Type B pancreatic cell (in vitro differentiated cells): ENCODE measurements at regions not wholly inside any gene's neighbourhood (a gene's known extent, or its start where the extent isn't known, plus 50 kb on each side); places are given as distances from the start of the nearest gene placed in this dataset.
"Not testable (repeated sequence)": the region's sequence is repeated elsewhere in the genome, so short reads cannot be mapped to it uniquely, and the experiment has no call there.

Experiments used
- DNase-seq: peaks from one replicate; pipeline ENCODE4 v3.0.0; 2021; ENCODE audit warnings: mixed read lengths; ENCODE audit not compliant: unreplicated experiment; ENCODE audit errors: extremely low spot score
- H3K27ac Mint-ChIP-seq: 2 replicates; pipeline ENCODE4 v1.8.0; 2021; ENCODE audit warnings: mild to moderate bottlenecking, mixed read lengths
- H3K27me3 Mint-ChIP-seq: 2 replicates; pipeline ENCODE4 v1.8.0; 2021; ENCODE audit warnings: mixed read lengths
- H3K36me3 Mint-ChIP-seq: 2 replicates; pipeline ENCODE4 v1.8.0; 2021; ENCODE audit warnings: mixed read lengths
- H3K4me1 Mint-ChIP-seq: one replicate; pipeline ENCODE4 v1.8.0; 2021; ENCODE audit warnings: mixed read lengths; ENCODE audit not compliant: unreplicated experiment
- H3K4me3 Mint-ChIP-seq: 2 replicates; pipeline ENCODE4 v1.8.0; 2021; ENCODE audit warnings: mild to moderate bottlenecking, mixed read lengths
- H3K9me3 Mint-ChIP-seq: 2 replicates; pipeline ENCODE4 v1.8.0; 2021; ENCODE audit warnings: mixed read lengths
- TF ChIP-seq, protein P1 (sequence below): fragments of 200-600 bp; sonication (generic); conservative IDR thresholded peaks from 2 replicates; pipeline ENCODE4 v1.5.0; 2021; ENCODE audit warnings: antibody characterized with exemption, mild to moderate bottlenecking

DNA sequence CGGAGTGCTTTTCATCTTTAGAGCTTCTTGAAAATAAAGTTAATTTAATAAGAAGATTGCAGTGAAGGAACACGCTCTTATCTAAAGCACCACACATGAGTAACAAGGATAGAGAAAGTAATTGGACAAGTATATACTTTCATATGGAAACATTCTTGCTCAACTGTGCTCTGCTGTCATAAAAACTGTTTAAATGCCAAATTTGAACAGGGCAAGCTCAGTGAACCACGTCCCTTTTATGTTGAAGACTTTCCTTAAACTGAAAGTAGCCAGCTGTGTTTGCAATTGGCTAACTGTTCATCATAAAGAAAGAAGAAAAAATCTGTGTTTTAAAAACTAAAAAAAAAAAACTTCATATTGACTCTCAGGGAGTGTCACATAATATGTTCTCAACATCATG lies 1610.7 kb upstream of the C9orf72 start:
- H3K9me3 Mint-ChIP-seq: no peaks in the 10 kb centered on the region
- H3K4me3 Mint-ChIP-seq: no peak overlapping the region
- H3K4me1 Mint-ChIP-seq: no peaks in the 10 kb centered on the region
- TF ChIP-seq, protein P1, sequence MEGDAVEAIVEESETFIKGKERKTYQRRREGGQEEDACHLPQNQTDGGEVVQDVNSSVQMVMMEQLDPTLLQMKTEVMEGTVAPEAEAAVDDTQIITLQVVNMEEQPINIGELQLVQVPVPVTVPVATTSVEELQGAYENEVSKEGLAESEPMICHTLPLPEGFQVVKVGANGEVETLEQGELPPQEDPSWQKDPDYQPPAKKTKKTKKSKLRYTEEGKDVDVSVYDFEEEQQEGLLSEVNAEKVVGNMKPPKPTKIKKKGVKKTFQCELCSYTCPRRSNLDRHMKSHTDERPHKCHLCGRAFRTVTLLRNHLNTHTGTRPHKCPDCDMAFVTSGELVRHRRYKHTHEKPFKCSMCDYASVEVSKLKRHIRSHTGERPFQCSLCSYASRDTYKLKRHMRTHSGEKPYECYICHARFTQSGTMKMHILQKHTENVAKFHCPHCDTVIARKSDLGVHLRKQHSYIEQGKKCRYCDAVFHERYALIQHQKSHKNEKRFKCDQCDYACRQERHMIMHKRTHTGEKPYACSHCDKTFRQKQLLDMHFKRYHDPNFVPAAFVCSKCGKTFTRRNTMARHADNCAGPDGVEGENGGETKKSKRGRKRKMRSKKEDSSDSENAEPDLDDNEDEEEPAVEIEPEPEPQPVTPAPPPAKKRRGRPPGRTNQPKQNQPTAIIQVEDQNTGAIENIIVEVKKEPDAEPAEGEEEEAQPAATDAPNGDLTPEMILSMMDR: no peak
- DNase-seq: no peak
- H3K27me3 Mint-ChIP-seq: no peaks in the 10 kb centered on the region
- H3K27ac Mint-ChIP-seq: no peak overlapping the region
- no peaks in the 10 kb centered on the region for H3K36me3 Mint-ChIP-seq

DNA sequence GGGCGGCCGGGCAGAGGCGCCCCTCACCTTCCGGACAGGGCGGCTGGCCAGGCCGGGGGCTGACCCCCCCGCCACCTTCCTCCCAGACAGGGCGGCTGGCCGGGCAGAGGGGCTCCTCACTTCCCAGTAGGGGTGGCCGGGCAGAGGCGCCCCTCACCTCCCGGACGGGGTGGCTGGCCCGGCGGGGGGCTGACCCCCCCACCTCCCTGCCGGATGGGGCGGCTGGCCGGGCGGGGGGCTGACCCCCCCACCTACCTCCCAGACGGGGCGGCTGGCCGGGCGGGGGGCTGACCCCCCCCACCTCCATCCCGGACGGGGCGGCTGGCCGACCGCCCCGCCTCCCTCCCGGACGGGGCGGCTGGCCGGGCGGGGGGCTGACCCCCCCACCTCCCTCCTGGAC lies 1615.5 kb upstream of the C9orf72 start:
- not testable (repeated sequence) for H3K9me3 Mint-ChIP-seq, DNase-seq, H3K36me3 Mint-ChIP-seq, H3K4me1 Mint-ChIP-seq, H3K4me3 Mint-ChIP-seq, H3K27ac Mint-ChIP-seq, H3K27me3 Mint-ChIP-seq

DNA sequence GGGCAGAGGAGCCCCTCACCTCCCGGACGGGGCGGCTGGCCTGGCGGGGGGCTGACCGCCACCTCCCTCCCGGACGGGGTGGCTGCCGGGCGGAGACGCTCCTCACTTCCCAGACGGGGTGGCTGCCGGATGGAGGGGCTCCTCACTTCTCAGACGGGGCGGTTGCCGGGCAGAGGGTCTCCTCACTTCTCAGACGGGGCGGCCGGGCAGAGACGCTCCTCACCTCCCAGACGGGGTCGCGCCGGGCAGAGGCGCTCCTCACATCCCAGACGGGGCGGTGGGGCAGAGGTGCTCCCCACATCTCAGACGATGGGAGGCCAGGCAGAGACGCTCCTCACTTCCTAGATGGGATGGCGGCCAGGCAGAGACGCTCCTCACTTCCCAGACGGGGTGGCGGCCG lies 1615.9 kb upstream of the C9orf72 start:
- H3K27ac Mint-ChIP-seq, H3K36me3 Mint-ChIP-seq, DNase-seq, H3K4me3 Mint-ChIP-seq, H3K27me3 Mint-ChIP-seq, H3K4me1 Mint-ChIP-seq, H3K9me3 Mint-ChIP-seq: not testable (repeated sequence)

DNA sequence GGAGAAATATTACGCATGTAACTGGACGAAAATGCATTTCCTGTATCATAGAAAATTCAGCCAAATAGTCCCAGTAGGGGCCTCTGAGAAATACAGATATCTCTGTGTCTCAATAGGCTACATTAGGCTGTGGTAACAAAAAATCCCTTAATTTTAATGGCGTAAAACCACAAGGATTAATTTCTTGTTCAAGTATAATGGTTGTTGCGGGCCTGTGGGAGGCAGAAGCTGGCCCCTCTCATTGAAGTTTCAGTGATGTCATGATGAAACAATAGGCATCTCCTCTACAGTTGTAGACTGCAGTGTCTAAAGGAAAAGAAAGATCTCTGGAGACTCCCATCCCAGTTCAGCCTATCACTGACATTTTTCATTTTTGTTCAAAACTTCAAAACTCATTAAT lies 1625.6 kb upstream of the C9orf72 start:
- H3K27ac Mint-ChIP-seq: no peak overlapping the region

DNA sequence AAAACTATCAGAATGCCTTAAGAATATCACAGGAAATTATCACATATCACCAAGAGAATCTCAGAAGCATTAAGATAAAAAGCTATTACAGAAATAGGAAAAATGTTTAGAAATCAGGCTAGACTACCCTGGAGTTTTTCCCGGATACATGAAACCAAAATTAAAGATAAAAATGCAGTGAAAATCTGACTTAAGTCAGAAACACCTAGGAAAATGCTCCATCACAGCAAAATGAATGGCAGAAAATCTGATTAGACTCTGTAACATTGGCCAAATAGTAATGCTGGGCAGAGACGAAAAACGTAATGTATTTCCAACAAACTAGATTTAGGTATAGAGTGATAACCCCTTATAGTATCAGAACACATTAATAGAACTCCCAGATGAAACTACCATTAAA lies 1626.7 kb upstream of the C9orf72 start:
- H3K27me3 Mint-ChIP-seq: no peaks in the 10 kb centered on the region
- no peak for DNase-seq
- H3K27ac Mint-ChIP-seq: no peak overlapping the region
- TF ChIP-seq, protein P1: no peak
- no peaks in the 10 kb centered on the region for H3K36me3 Mint-ChIP-seq
- no peaks in the 10 kb centered on the region for H3K9me3 Mint-ChIP-seq
- no peak overlapping the region for H3K4me3 Mint-ChIP-seq
- no peaks in the 10 kb centered on the region for H3K4me1 Mint-ChIP-seq

More for the DNA sequence above, 1625.6 kb upstream of the C9orf72 start:
- H3K9me3 Mint-ChIP-seq: no peaks in the 10 kb centered on the region
- H3K4me1 Mint-ChIP-seq: no peaks in the 10 kb centered on the region
- DNase-seq: no peak
- no peaks in the 10 kb centered on the region for H3K27me3 Mint-ChIP-seq
- TF ChIP-seq, protein P1: no peak
- no peaks in the 10 kb centered on the region for H3K36me3 Mint-ChIP-seq
- H3K4me3 Mint-ChIP-seq: no peak overlapping the region

DNA sequence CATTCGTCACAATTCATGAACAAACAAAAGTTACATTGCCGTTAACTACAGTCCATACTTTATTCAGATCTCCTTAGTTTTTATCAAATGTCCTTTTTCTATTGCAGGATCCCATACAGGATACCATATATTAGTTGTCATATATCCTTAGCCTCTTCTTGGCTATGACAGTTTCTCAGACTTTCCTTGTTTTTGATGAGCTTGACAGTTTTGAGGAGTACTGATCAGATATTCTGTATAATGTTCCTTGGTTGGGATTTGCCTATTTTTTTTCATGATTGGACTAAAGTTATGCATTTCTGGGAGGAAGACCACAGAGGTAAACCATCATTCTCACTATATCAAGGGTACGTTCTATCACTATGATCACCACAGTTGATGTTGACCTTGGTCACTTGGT lies 1627.4 kb upstream of the C9orf72 start:
- TF ChIP-seq, protein P1: no peak
- H3K36me3 Mint-ChIP-seq: no peaks in the 10 kb centered on the region
- no peaks in the 10 kb centered on the region for H3K27me3 Mint-ChIP-seq
- DNase-seq: no peak
- no peak overlapping the region for H3K27ac Mint-ChIP-seq
- H3K4me1 Mint-ChIP-seq: no peaks in the 10 kb centered on the region
- H3K9me3 Mint-ChIP-seq: no peaks in the 10 kb centered on the region
- no peak overlapping the region for H3K4me3 Mint-ChIP-seq

DNA sequence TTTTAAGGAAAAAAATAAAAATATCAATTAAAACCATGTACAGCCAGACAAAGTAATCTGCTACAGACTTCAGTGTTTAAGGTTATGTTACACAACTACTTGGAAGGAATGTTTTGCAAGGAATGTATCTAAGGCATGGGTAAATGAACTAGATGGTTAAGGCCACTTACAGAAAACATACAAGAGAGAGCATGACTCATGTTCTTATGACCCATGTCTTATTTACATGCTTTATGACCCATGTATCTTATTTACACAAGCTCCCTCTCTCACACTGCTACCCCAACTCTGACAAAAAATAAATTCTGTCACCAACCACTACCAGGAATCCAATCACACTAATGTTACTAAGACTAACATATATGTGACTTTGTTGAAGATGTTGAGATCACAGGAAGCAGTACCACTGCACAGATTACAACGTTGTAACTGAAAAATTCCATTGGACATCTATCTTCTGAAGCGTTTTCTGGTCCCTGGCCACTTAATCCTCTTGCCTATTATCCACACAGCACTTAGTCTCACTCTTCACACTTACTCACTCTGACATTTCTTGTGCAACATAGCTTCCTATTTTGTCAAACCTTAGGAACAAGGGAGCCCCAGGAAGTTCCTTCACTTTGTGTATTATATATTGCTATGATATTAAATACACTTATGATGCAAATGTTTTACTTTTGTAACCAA lies 1630.1 kb upstream of the C9orf72 start:
- Mint-ChIP-seq H3K27ac (no peak overlapping the region), H3K4me3 (no peak overlapping the region)

More for the DNA sequence above, 1630.1 kb upstream of the C9orf72 start:
- no peaks in the 10 kb centered on the region for H3K27me3 Mint-ChIP-seq
- H3K9me3 Mint-ChIP-seq: no peaks in the 10 kb centered on the region
- TF ChIP-seq, protein P1: no peak
- DNase-seq: no peak
- no peaks in the 10 kb centered on the region for H3K4me1 Mint-ChIP-seq
- no peaks in the 10 kb centered on the region for H3K36me3 Mint-ChIP-seq
